GM12891 (cell line): ENCODE measurements at regions not wholly inside any gene's neighbourhood (a gene's known extent, or its start where the extent isn't known, plus 50 kb on each side); places are given as distances from the start of the nearest gene placed in this dataset.

Experiments used
- PAX5 ChIP-seq: IDR thresholded peaks from 2 replicates; pipeline ENCODE4 v1.6.1; 2011; ENCODE audit warnings: low read length, moderate library complexity, mild to moderate bottlenecking; ENCODE audit not compliant: insufficient read depth, severe bottlenecking
- POLR2A ChIP-seq: IDR thresholded peaks from 2 replicates; pipeline ENCODE4 v1.6.1; 2011; ENCODE audit warnings: low read depth, low read length, control low read depth
- POLR2AphosphoS5 ChIP-seq: IDR thresholded peaks from 2 replicates; pipeline ENCODE4 v1.6.1; 2011; ENCODE audit warnings: low read depth, low read length, control low read depth
- POU2F2 ChIP-seq: IDR thresholded peaks from 2 replicates; pipeline ENCODE4 v1.6.1; 2011; ENCODE audit warnings: low read depth, mild to moderate bottlenecking, control low read depth, low read length, moderate library complexity
- SPI1 ChIP-seq: IDR thresholded peaks from 2 replicates; pipeline ENCODE4 v1.6.1; 2011; ENCODE audit warnings: low read depth, low read length, control low read depth
- TAF1 ChIP-seq: IDR thresholded peaks from 2 replicates; pipeline ENCODE4 v1.6.1; 2011; ENCODE audit warnings: low read depth, low read length, control low read depth

DNA sequence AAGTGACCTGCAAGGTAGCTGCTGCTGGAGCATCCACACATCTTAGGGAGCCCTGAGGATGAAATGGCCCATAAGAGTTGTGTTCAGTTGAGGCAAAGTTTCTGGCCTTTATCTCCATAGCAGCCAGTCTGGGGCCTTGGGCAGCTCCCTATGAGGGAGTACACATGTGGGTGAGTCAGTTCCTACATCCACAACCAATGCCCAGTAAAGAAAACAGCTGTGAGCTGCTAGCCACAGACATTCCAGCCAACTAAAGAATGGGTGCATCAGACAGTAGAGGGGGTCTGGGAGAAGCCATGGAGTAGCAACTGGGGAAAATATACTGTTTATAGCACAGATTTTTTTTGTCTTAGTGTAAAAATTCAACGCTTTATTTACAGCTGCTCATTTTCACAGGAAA is 720.7 kb downstream of the TLE1 start:
- no peak for TF ChIP-seq POLR2AphosphoS5
- TF ChIP-seq TAF1: no peak
- no peak for TF ChIP-seq POLR2A
- TF ChIP-seq PAX5: no peak
- no peak for TF ChIP-seq SPI1
- no peak for TF ChIP-seq POU2F2
